ENCODE measurements at regions not wholly inside any gene's neighbourhood (a gene's known extent, or its start where the extent isn't known, plus 50 kb on each side); places are given as distances from the start of the nearest gene placed in this dataset.

DNA sequence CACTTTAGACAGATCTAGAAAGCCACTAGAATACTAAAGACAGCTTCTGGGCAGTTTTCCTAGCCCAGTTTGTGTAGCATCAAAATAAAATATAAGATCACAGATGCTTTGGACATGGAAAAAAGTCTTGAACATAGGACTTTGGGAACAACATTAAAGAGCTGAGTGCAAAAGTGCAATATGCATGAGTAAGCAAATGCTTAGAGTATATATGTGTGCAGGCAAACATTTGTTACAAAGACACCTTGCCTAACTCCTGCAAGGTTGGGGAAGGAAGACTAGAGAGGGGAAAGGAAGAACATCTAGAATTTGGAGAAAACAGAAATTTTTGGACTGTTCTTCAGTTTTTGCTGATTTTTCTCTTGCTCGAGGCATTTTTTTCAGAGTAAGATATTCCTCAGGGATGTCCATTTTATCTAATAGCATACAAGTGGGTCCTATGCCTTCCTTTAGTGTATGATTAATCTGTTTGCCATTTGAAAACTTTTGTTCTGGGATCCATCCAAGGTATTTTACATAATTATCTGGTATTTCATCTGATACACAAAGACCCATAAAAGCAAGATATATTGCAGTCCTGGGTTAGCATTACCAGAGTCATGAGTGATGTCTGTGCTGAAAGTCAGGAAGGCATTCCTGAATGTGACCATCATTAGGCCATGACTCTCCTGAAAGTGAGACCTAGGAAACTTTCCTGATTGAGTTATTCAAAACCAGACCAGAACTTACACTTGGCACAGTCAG is 142.0 kb upstream of the RGMB start:
- POLR2A ChIA-PET, result no interaction called here
- in situ Hi-C loops (cut with HindIII; ENCODE audit: low pct_unique_long_range_greater_than_20kb, low sequenced_read_pairs) (no loop called here), intact Hi-C loops (cut with micrococcal nuclease; ENCODE audit: unreplicated experiment) (no loop called here)
- no TSS peak for BruUV-seq (replicated peaks)
- TF ChIP-seq, protein P1, sequence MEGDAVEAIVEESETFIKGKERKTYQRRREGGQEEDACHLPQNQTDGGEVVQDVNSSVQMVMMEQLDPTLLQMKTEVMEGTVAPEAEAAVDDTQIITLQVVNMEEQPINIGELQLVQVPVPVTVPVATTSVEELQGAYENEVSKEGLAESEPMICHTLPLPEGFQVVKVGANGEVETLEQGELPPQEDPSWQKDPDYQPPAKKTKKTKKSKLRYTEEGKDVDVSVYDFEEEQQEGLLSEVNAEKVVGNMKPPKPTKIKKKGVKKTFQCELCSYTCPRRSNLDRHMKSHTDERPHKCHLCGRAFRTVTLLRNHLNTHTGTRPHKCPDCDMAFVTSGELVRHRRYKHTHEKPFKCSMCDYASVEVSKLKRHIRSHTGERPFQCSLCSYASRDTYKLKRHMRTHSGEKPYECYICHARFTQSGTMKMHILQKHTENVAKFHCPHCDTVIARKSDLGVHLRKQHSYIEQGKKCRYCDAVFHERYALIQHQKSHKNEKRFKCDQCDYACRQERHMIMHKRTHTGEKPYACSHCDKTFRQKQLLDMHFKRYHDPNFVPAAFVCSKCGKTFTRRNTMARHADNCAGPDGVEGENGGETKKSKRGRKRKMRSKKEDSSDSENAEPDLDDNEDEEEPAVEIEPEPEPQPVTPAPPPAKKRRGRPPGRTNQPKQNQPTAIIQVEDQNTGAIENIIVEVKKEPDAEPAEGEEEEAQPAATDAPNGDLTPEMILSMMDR (IDR thresholded peaks at IDR 0.05), result no peak
- TF ChIP-seq TCF7L2 (IDR thresholded peaks at IDR 0.05; ENCODE audit: low read depth, low read length) (no peak), POLR2AphosphoS5 (IDR thresholded peaks at IDR 0.05; ENCODE audit: low read depth, low read length) (no peak), SIN3A (IDR thresholded peaks at IDR 0.05; ENCODE audit: borderline replicate concordance, insufficient read depth, low read depth, low read length) (no peak)
- TF ChIP-seq, protein P2, sequence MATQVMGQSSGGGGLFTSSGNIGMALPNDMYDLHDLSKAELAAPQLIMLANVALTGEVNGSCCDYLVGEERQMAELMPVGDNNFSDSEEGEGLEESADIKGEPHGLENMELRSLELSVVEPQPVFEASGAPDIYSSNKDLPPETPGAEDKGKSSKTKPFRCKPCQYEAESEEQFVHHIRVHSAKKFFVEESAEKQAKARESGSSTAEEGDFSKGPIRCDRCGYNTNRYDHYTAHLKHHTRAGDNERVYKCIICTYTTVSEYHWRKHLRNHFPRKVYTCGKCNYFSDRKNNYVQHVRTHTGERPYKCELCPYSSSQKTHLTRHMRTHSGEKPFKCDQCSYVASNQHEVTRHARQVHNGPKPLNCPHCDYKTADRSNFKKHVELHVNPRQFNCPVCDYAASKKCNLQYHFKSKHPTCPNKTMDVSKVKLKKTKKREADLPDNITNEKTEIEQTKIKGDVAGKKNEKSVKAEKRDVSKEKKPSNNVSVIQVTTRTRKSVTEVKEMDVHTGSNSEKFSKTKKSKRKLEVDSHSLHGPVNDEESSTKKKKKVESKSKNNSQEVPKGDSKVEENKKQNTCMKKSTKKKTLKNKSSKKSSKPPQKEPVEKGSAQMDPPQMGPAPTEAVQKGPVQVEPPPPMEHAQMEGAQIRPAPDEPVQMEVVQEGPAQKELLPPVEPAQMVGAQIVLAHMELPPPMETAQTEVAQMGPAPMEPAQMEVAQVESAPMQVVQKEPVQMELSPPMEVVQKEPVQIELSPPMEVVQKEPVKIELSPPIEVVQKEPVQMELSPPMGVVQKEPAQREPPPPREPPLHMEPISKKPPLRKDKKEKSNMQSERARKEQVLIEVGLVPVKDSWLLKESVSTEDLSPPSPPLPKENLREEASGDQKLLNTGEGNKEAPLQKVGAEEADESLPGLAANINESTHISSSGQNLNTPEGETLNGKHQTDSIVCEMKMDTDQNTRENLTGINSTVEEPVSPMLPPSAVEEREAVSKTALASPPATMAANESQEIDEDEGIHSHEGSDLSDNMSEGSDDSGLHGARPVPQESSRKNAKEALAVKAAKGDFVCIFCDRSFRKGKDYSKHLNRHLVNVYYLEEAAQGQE (IDR thresholded peaks at IDR 0.05; ENCODE audit: insufficient read depth in 1 of 2, low read depth in 2 of 2, low read length in 1 of 2), result no peak
- CTCF ChIA-PET, result no interaction called here
- no peaks in the 10 kb centered on the region for H3K4me1 ChIP-seq (ENCODE audit: control insufficient read depth, insufficient read depth, low read length)
- DNase-seq (ENCODE audit: low read depth, low spot score) (no peak), ATAC-seq (no peak)
- no peak overlapping the region for H3K4me3 ChIP-seq (ENCODE audit: low read depth in 2 of 2, low read length in 2 of 2)
- no peaks in the 10 kb centered on the region for H3K36me3 ChIP-seq (ENCODE audit: control insufficient read depth, insufficient read depth, low read length)
- no peak overlapping the region for H3K27ac ChIP-seq (ENCODE audit: low read length)
- no peaks in the 10 kb centered on the region for H3K9me3 ChIP-seq (ENCODE audit: control insufficient read depth, insufficient read depth, low read depth, low read length)
- H3K27me3 ChIP-seq (ENCODE audit: control insufficient read depth, insufficient read depth, low read length), result no peaks in the 10 kb centered on the region

DNA sequence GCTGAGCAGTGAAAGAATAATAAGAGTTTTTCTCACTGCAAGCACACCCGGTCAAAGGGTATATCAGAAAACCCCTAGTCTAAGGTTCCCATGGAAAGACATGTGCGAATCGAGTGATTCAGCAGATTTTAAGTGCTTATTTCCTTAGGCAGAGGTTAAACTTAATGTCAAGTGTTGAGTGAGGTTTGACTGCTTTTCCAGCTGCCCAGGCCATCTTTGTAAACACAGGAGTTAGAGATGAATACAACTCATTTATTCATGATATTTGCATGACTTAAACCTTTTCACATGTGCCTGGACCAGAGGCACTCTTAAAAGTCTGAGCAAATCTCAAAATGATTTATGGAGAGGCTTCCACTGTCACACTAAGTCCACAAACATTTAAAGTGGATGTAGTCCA is 137.8 kb upstream of the RGMB start:
- no peaks in the 10 kb centered on the region for H3K9me3 ChIP-seq (ENCODE audit: control insufficient read depth, insufficient read depth, low read depth, low read length)
- H3K4me1 ChIP-seq (ENCODE audit: control insufficient read depth, insufficient read depth, low read length), result no peaks in the 10 kb centered on the region
- no peak overlapping the region for H3K27ac ChIP-seq (ENCODE audit: low read length)
- TF ChIP-seq, protein P2 (IDR thresholded peaks at IDR 0.05; ENCODE audit: insufficient read depth in 1 of 2, low read depth in 2 of 2, low read length in 1 of 2), result no peak
- TF ChIP-seq, protein P1 (IDR thresholded peaks at IDR 0.05), result no peak
- no peak for TF ChIP-seq TCF7L2 (IDR thresholded peaks at IDR 0.05; ENCODE audit: low read depth, low read length)
- TF ChIP-seq SIN3A (IDR thresholded peaks at IDR 0.05; ENCODE audit: borderline replicate concordance, insufficient read depth, low read depth, low read length), result no peak
- no peak for TF ChIP-seq POLR2AphosphoS5 (IDR thresholded peaks at IDR 0.05; ENCODE audit: low read depth, low read length)
- ChIA-PET CTCF (no interaction called here), POLR2A (no interaction called here)
- BruUV-seq (replicated peaks), result no TSS peak
- intact Hi-C loops (cut with micrococcal nuclease; ENCODE audit: unreplicated experiment), result no loop called here
- DNase-seq (ENCODE audit: low read depth, low spot score) (no peak), ATAC-seq (no peak)
- H3K4me3 ChIP-seq (ENCODE audit: low read depth in 2 of 2, low read length in 2 of 2), result no peak overlapping the region
- H3K36me3 ChIP-seq (ENCODE audit: control insufficient read depth, insufficient read depth, low read length), result no peaks in the 10 kb centered on the region
- H3K27me3 ChIP-seq (ENCODE audit: control insufficient read depth, insufficient read depth, low read length), result no peaks in the 10 kb centered on the region
- in situ Hi-C loops (cut with HindIII; ENCODE audit: low pct_unique_long_range_greater_than_20kb, low sequenced_read_pairs), result no loop called here
